LNCaP clone FGC (cell line): ENCODE measurements at regions not wholly inside any gene's neighbourhood (a gene's known extent, or its start where the extent isn't known, plus 50 kb on each side); places are given as distances from the start of the nearest gene placed in this dataset.
"Not testable (repeated sequence)": the region's sequence is repeated elsewhere in the genome, so short reads cannot be mapped to it uniquely, and the experiment has no call there.

ENCODE experiments used
- DNase-seq: peaks from one replicate; pipeline ENCODE4 v3.0.0-alpha.2; 2011; ENCODE audit warnings: low read depth
- H3K4me3 ChIP-seq: 2 replicates; pipeline ENCODE4 v1.5.1; 2011; ENCODE audit warnings: mild to moderate bottlenecking, low read depth, low read length, control low read depth
- CTCF ChIP-seq: IDR thresholded peaks from 2 replicates; pipeline ENCODE4 v1.5.1; 2012; ENCODE audit warnings: mild to moderate bottlenecking; ENCODE audit not compliant: control insufficient read depth, insufficient read depth; ENCODE audit errors: extremely low read depth

GRCh38 chr14:53715193-53715721 is 241.4 kb downstream of the BMP4 start:
- DNase-seq: no peak
- TF ChIP-seq CTCF: no peak
- H3K4me3 ChIP-seq: no peak overlapping the region

DNA sequence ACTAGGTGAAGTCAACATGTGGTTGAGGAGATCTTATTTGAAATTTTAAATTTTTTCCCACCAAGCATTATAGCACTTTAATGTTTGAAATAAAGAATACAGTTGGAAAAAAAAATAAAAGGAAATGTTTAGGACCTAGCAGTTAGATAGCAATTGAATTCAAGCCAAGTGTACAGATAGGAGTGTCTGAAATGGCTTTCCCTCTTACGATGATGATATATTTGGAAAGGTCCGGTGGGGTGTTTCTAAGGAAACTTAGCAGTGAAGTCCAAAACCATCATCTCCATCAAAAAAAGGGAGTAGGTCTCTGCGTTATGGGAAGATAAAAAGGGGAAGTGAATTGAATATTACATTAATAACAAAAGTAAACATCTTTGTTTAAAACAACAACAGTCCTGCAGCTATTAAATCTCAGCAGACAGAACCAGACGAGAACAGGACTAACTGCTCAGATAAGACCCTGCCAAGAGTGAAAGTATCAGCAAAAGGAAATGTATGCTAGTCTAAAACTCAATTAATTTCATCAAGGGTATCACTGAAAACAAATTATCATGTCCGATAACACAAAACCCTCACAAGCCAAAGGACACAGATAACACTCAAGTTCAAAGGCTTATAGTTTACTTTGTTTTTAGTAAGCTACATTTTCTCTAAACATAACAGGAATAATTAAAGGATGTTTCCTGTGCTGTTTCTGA is 242.0 kb downstream of the BMP4 start:
- peak; percentile 39 for DNase-seq
- no peak for TF ChIP-seq CTCF
- peak overlapping the region; percentile 16 for H3K4me3 ChIP-seq

DNA sequence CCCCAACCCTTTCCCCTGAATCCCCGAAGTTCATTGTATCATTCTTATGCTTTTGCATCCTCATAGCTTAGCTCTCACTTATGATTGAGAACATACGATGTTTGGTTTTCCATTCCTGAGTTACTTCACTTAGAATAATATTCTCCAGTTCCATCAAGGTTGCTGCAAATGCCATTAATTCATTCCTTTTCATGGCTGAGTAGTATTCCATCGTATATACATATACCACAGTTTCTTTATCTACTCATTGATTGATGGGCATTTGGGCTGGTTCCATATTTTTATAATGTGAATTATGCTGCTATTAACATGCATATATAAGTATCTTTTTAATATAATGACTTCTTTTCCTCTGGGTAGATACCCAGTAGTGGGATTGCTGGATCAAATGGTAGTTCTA is 243.7 kb downstream of the BMP4 start:
- not testable (repeated sequence) for DNase-seq, H3K4me3 ChIP-seq

GRCh38 chr14:53711205-53711604 is 245.4 kb downstream of the BMP4 start:
- H3K4me3 ChIP-seq: no peak overlapping the region
- TF ChIP-seq CTCF: no peak
- no peak for DNase-seq

- no peak overlapping the region for H3K4me3 ChIP-seq
- DNase-seq: no peak
- TF ChIP-seq CTCF: no peak
Measured at GRCh38 chr14:53710615-53711014, 246.0 kb downstream of the BMP4 start.

- H3K4me3 ChIP-seq: no peak overlapping the region
- DNase-seq: no peak
- TF ChIP-seq CTCF: no peak
Measured at GRCh38 chr14:53709381-53709780, 247.2 kb downstream of the BMP4 start.

GRCh38 chr14:53703457-53703856 is 253.2 kb downstream of the BMP4 start:
- no peak for TF ChIP-seq CTCF
- DNase-seq: no peak
- no peak overlapping the region for H3K4me3 ChIP-seq
